ENCODE measurements at regions not wholly inside any gene's neighbourhood (a gene's known extent, or its start where the extent isn't known, plus 50 kb on each side); places are given as distances from the start of the nearest gene placed in this dataset.

DNA sequence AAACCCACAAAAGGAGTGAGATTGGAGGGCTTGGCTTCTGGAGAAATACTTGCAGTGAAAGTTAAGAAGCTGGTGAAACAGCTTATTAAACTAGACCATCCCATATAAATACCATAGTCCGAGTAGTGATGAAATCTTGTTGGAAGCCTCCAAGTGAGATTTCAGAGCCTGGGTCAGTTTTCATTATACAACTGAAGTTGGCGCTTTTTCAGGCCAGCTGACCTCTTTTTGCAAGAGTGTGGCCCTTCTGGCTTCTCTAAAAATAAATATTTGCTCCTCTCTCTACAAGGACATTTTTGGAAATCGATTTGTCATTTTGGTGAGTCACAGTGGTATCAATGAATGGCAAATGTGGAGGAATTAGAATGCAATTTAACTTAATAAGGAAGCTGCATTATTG lies 51.2 kb upstream of the THRB start:
- TF ChIP-seq, protein P1, sequence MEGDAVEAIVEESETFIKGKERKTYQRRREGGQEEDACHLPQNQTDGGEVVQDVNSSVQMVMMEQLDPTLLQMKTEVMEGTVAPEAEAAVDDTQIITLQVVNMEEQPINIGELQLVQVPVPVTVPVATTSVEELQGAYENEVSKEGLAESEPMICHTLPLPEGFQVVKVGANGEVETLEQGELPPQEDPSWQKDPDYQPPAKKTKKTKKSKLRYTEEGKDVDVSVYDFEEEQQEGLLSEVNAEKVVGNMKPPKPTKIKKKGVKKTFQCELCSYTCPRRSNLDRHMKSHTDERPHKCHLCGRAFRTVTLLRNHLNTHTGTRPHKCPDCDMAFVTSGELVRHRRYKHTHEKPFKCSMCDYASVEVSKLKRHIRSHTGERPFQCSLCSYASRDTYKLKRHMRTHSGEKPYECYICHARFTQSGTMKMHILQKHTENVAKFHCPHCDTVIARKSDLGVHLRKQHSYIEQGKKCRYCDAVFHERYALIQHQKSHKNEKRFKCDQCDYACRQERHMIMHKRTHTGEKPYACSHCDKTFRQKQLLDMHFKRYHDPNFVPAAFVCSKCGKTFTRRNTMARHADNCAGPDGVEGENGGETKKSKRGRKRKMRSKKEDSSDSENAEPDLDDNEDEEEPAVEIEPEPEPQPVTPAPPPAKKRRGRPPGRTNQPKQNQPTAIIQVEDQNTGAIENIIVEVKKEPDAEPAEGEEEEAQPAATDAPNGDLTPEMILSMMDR (conservative IDR thresholded peaks at IDR 0.05; ENCODE audit: low read depth, low read length) = no peak
- H3K4me3 ChIP-seq (ENCODE audit: low read depth, low read length) = no peak overlapping the region
- no peak for DNase-seq (ENCODE audit: low read depth)

DNA sequence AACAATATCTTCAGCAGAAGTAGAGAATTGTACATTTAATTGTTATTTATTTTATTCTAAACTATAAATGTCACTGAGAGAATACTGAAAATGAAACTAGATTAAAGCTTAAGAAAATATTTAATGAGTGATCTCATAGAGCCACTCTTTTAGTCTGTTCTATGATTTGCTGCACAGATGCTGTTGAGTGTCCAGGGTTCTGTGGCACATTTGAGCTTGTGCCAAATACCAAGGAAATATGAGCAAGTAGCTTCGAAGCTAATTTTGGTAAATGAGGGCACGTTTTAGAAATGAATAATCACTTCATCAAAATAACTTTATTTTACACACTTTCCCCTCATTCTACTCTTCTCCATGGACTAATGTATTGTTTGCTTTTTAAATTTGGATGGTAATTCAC lies 53.6 kb upstream of the THRB start:
- H3K4me3 ChIP-seq (ENCODE audit: low read depth, low read length) = no peak overlapping the region
- no peak for DNase-seq (ENCODE audit: low read depth)
- TF ChIP-seq, protein P1 (conservative IDR thresholded peaks at IDR 0.05; ENCODE audit: low read depth, low read length) = no peak

DNA sequence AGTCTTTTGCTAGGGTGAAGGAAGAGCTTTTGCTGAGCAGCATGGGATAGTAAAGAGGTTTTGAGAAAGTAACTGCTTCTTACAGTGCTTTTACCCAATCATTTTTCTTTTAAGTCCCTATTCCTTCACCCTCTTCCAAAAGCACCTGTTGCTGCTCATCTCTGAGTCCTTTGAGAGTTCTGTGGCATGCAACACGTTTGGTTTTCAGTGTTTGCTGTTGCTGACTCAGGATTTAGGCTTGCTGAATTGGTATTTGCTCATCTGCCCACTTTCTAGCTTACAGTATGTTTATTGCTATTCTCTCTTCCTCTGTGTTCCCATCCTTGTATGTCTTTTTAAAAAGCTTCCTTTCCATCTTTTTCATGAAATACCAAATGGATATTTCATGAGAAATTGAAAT lies 55.9 kb upstream of the THRB start:
- H3K4me3 ChIP-seq (ENCODE audit: low read depth, low read length) = no peak overlapping the region
- no peak for DNase-seq (ENCODE audit: low read depth)
- TF ChIP-seq, protein P1 (conservative IDR thresholded peaks at IDR 0.05; ENCODE audit: low read depth, low read length) = no peak

DNA sequence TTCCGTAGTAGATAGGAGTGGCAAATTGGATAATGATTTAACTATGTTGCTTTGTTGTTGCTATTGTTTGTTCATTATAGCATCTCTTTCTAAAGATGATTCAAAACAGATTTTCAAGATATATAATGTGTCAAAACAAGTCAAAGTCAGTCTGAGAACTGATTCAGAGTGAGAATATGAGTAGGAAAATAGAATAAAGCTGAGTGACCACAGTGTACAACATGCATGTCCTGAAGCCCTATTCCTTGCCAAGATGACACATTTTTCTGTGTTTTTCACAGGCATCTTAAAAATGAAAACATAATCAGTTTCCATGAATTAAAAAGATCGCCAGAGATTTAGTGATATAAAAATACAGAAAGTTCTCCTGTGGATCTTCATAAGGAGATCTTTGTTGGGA lies 57.0 kb upstream of the THRB start:
- no peak for DNase-seq (ENCODE audit: low read depth)
- TF ChIP-seq, protein P1 (conservative IDR thresholded peaks at IDR 0.05; ENCODE audit: low read depth, low read length) = no peak
- no peak overlapping the region for H3K4me3 ChIP-seq (ENCODE audit: low read depth, low read length)

DNA sequence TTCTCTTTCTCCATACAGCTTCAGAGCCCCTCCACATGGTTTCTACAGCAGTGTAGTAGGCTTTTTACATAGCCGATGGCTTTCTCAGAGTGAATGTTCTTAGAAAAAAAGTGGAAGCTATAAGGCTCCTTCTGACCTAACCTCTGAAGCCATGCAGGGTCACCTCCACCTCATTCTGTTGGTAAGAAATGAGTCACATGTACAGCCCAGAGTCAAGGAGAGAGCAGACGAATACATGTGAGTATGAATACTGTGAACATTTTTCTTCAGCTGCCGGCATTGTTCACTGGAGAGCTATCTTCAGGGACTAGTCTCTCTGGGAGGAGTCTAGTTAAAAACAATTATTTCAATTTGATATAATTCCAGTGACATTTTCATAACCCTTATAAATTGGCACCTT lies 68.2 kb upstream of the THRB start:
- no peak overlapping the region for H3K4me3 ChIP-seq (ENCODE audit: low read depth, low read length)
- DNase-seq (ENCODE audit: low read depth) = no peak
- TF ChIP-seq, protein P1 (conservative IDR thresholded peaks at IDR 0.05; ENCODE audit: low read depth, low read length) = no peak

DNA sequence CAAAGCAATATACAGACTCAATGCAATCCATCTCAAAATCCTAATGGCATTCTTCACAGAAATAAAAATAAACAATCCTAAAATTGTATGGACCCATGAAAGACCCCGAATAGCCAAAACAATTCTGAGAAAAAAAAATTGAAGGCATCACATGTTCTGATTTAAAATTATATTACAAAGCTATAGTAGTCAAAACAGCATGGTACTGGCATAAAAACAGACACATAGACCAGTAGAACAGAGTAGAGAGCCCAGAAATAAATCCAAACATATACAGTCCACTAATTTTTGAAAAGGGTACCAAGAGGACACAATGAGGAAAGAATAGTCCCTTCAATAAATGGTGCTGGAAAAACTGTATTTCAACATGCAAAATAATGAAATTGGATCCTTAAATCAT lies 70.4 kb upstream of the THRB start:
- H3K4me3 ChIP-seq (ENCODE audit: low read depth, low read length) = no peak overlapping the region
- TF ChIP-seq, protein P1 (conservative IDR thresholded peaks at IDR 0.05; ENCODE audit: low read depth, low read length) = no peak
- no peak for DNase-seq (ENCODE audit: low read depth)

DNA sequence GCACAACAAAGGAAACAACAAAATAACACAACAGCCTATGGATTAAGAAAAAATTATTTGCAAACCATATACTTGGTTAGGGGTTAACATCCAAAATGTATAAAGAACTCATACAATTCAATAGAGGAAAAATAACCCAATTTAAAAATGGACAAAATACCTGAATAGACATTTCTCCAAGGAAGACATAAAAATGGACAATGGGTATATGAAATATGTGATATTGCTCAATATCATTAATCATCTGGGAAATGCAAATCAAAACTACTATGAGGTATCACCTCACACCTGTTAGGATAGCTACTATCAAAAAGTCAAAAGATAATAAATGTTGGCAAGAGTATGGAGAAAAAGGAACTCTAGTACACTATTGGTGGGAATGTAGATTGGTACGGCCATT lies 71.0 kb upstream of the THRB start:
- TF ChIP-seq, protein P1 (conservative IDR thresholded peaks at IDR 0.05; ENCODE audit: low read depth, low read length) = no peak
- no peak overlapping the region for H3K4me3 ChIP-seq (ENCODE audit: low read depth, low read length)
- DNase-seq (ENCODE audit: low read depth) = no peak

Measured in epithelial cell of proximal tubule (primary cell).